Activated T-helper 17 cell treated with anti-CD3 and anti-CD28 coated beads, Interleukin-2, amount 50 U/mL, for 72 hours (primary cell): ENCODE measurements at regions not wholly inside any gene's neighbourhood (a gene's known extent, or its start where the extent isn't known, plus 50 kb on each side); places are given as distances from the start of the nearest gene placed in this dataset.
"Not testable (repeated sequence)": the region's sequence is repeated elsewhere in the genome, so short reads cannot be mapped to it uniquely, and the experiment has no call there.

Experiments used
- ATAC-seq: fragments of 150-1000 bp; cut with Tn5 transposase; replicated peaks from 2 replicates; pipeline ENCODE4 v1.10.0; 2021; ENCODE audit warnings: mild to moderate bottlenecking, moderate library complexity
- H3K27ac Mint-ChIP-seq: one replicate; pipeline ENCODE4 v1.8.0; 2022; ENCODE audit warnings: mixed read lengths
- H3K27me3 Mint-ChIP-seq: one replicate; pipeline ENCODE4 v1.8.0; 2022; ENCODE audit warnings: mixed read lengths
- H3K36me3 Mint-ChIP-seq: one replicate; pipeline ENCODE4 v1.8.0; 2022; ENCODE audit warnings: low read depth, mild to moderate bottlenecking, mixed read lengths
- H3K4me1 Mint-ChIP-seq: one replicate; pipeline ENCODE4 v1.8.0; 2022; ENCODE audit warnings: mixed read lengths
- H3K4me3 Mint-ChIP-seq: one replicate; pipeline ENCODE4 v1.8.0; 2022; ENCODE audit warnings: mild to moderate bottlenecking, mixed read lengths
- H3K9me3 Mint-ChIP-seq: one replicate; pipeline ENCODE4 v1.8.0; 2022; ENCODE audit warnings: mixed read lengths

DNA sequence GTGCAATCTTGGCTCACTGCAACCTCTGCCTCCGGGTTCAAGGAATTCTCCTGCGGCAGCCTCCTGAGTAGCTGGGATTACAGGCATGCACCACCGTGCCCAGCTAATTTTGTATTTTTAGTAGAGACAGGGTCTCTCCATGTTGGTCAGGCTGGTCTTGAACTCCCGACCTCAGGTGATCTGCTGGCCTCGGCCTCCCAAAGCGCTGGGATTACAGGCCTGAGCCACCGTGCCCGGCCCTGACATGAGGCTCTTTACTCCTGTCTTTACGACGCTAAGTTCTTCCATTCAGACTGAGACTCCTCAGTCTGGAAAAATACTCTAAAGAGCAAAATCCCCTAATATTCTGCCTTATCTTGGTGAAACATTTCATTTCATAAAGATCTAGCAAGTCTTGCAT is 331.3 kb upstream of the SGO1 start:
- not testable (repeated sequence) for ATAC-seq, H3K4me1 Mint-ChIP-seq, H3K4me3 Mint-ChIP-seq, H3K27ac Mint-ChIP-seq, H3K27me3 Mint-ChIP-seq, H3K9me3 Mint-ChIP-seq, H3K36me3 Mint-ChIP-seq

DNA sequence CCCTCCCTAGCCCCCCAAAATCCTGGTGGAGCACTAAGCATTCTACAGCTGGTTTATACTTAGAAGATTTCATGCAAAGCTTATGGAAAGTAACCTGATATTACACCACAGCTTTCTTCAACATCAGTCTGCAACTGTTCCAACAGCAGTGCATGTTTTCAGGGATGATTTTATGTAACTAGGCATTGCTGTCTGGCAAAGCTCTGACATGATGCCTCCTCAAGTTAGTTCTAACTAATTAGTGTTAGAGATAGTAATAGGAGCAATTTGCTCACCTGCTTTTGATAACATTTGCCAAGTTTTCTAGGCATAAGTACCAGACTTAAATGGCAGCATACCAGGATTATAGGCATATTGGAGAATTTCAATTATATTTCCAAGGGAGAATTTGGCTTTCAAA is 330.3 kb upstream of the SGO1 start:
- ATAC-seq = no peak

GRCh38 chr3:20515834-20516233 is 329.8 kb upstream of the SGO1 start:
- no peak for ATAC-seq
- H3K4me3 Mint-ChIP-seq = no peak overlapping the region

More for the DNA sequence above, 330.3 kb upstream of the SGO1 start:
- H3K27ac Mint-ChIP-seq = no peak overlapping the region
- no peaks in the 10 kb centered on the region for H3K9me3 Mint-ChIP-seq
- no peaks in the 10 kb centered on the region for H3K36me3 Mint-ChIP-seq
- H3K4me3 Mint-ChIP-seq = no peak overlapping the region
- peaks cover 4% of the 10 kb centered on the region for H3K4me1 Mint-ChIP-seq
- peaks cover 3% of the 10 kb centered on the region for H3K27me3 Mint-ChIP-seq

DNA sequence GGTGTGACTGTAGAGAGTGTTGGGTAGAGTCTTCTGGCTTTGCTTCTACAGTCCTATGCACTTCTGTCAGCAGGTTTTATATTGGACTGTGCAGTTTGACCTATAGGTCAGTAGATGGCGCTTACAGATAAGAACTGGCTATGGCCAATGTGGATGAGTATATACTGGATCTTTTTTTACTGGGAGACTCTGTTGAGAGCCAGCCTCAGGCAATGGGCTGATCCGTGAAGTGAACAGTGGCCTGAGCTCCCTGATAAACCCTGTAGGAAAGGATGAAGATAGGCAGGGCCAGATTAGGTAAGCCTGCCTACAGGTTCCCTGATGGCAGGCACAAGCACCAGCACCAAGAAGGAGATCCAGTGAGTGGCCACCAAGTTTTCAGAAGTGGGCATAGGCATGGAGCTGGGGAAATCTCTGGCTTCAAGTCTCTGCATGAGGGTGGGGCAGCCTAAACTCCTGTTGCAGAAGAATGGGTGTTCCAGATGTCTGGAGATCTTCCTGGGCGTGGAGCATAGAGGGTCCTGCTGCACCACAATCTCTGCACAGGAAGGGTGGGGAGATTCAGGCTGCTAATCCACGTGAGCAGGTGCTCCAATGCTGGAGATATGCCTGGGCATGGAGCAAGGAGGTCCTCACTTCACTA is 326.0 kb upstream of the SGO1 start:
- no peaks in the 10 kb centered on the region for H3K36me3 Mint-ChIP-seq
- no peaks in the 10 kb centered on the region for H3K9me3 Mint-ChIP-seq
- H3K27ac Mint-ChIP-seq = no peak overlapping the region
- peaks cover 3% of the 10 kb centered on the region for H3K27me3 Mint-ChIP-seq
- no peak for ATAC-seq
- H3K4me1 Mint-ChIP-seq = peaks cover 4% of the 10 kb centered on the region
- H3K4me3 Mint-ChIP-seq = no peak overlapping the region

More at GRCh38 chr3:20515834-20516233, 329.8 kb upstream of the SGO1 start:
- H3K27ac Mint-ChIP-seq = no peak overlapping the region
- peaks cover 3% of the 10 kb centered on the region for H3K27me3 Mint-ChIP-seq
- H3K9me3 Mint-ChIP-seq = no peaks in the 10 kb centered on the region
- no peaks in the 10 kb centered on the region for H3K36me3 Mint-ChIP-seq
- H3K4me1 Mint-ChIP-seq = peaks cover 4% of the 10 kb centered on the region

DNA sequence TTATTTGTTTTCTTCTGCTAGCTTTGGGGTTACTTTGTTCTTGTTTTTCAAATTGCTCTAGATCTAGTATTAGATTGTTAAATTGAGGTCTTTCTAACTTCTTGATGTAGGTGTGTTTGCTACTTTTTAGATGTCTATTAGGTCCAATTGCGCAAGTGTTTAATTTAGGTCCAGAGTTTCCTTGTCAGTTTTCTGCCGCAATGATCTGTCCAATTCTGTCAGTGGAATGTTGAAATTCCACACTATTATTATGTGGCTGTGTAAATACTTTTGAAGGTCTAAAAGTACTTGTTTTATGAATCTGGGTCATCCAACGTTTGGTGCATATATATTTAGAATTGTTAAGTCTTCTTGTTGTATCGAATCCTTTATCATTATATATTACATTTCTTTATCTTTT is 324.4 kb upstream of the SGO1 start:
- Mint-ChIP-seq H3K4me3 (no peak overlapping the region), H3K4me1 (peaks cover 4% of the 10 kb centered on the region), H3K27me3 (peaks cover 3% of the 10 kb centered on the region), H3K27ac (no peak overlapping the region), H3K36me3 (no peaks in the 10 kb centered on the region), H3K9me3 (peaks cover 11% of the 10 kb centered on the region)
- no peak for ATAC-seq

DNA sequence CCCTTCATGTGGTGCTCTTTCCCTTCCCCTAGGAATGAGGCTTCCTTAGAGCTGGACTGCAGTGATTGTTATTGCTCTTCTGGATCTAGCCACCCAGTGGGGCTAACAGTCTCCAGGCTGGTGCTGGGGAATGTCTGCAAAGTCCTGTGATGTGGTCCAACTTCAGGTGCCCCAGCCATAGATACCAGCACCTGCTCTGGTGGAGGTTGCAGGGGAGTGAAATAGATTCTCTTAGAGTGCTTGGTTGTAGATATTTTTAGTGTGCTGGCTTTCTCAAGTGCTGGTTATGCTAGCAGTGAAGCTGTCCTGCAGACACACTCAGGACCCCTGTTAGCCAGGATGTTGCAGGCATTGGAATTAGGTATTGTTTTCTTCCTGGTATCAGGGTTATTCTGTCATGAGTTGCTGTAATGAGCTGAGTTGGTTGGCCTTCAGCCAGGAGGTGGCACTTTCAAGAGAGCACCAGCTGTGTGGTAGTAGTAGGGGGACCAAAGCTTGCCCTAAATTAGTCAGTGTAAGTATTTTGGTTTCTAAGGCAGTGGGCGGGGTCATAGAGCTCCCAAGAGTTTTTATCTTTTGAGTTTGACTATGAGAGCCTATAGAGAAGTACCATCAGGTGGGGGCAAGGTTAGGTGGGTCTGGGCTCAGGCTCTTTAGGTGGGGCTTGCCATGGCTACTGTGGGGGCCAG is 317.5 kb upstream of the SGO1 start:
- no peak for ATAC-seq
- Mint-ChIP-seq H3K9me3 (peaks cover 31% of the 10 kb centered on the region), H3K36me3 (no peaks in the 10 kb centered on the region), H3K27ac (no peak overlapping the region), H3K4me1 (no peaks in the 10 kb centered on the region), H3K27me3 (no peaks in the 10 kb centered on the region), H3K4me3 (no peak overlapping the region)

DNA sequence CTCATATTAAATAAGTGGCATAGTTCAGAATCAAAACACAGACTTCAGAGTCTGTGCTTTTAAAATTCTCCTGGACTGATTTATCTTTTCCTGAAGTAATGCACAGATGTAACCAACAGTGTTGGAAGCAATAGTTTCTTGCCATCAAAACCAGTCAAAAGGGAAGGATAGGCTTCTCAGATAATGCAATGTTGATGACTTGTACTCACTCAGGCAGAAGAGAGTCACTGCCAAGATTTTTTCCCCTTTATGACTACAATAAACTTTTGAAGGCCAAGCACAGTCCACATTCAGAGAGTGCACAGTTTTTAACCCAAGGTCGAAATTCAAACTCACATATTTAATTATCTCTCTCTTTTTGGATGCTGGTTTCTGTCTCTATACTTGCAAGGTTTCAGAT is 305.0 kb upstream of the SGO1 start:
- Mint-ChIP-seq H3K9me3 (peaks cover 14% of the 10 kb centered on the region), H3K27me3 (no peaks in the 10 kb centered on the region), H3K27ac (no peak overlapping the region), H3K4me3 (no peak overlapping the region), H3K36me3 (no peaks in the 10 kb centered on the region), H3K4me1 (no peaks in the 10 kb centered on the region)
- ATAC-seq = no peak

GRCh38 chr3:20488151-20488550 is 302.1 kb upstream of the SGO1 start:
- Mint-ChIP-seq H3K9me3 (peaks cover 16% of the 10 kb centered on the region), H3K4me1 (no peaks in the 10 kb centered on the region), H3K27ac (no peak overlapping the region), H3K4me3 (no peak overlapping the region), H3K36me3 (no peaks in the 10 kb centered on the region), H3K27me3 (no peaks in the 10 kb centered on the region)
- no peak for ATAC-seq

DNA sequence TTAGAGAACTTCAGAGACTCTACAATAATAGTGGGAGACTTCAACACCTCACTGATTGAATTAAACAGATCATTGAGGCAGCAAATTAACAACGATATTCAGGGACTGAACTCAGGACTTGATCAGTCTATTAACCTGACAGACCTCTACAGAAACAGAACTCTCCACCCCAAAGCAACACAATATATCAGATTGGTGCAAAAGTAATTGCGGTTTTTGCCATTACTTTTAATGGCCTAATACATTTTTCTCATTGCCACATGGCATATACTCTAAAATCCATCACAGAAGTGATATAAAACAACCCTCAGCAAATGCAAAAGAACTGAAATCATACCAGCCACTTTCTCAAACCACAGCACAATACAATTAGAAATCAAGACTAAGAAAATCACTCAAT is 298.1 kb upstream of the SGO1 start:
- Mint-ChIP-seq H3K9me3 (peaks cover 25% of the 10 kb centered on the region), H3K27ac (no peak overlapping the region)

DNA sequence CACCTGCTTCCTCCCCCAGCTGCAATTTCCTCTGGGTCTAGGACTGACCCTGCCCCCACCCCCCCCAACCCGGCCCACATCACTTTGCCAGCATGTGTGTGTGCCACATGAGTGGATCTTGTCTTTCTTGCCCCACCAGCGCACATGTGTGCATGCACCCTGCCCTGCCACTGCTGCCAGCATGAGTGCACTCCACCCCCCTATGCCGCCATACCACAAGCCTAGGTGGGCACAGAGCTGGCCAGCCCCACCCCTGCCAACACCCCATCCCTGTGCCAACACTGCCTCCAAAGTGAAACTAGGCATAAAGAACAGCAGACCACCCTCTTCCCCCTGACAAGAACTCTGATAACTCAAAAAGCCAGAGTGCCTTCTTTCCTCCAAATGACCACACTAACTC is 296.3 kb upstream of the SGO1 start:
- H3K36me3 Mint-ChIP-seq = no peaks in the 10 kb centered on the region
- peaks cover 25% of the 10 kb centered on the region for H3K9me3 Mint-ChIP-seq
- H3K27ac Mint-ChIP-seq = no peak overlapping the region
- H3K27me3 Mint-ChIP-seq = no peaks in the 10 kb centered on the region
- no peak for ATAC-seq
- no peak overlapping the region for H3K4me3 Mint-ChIP-seq
- H3K4me1 Mint-ChIP-seq = no peaks in the 10 kb centered on the region

More for the DNA sequence above, 298.1 kb upstream of the SGO1 start:
- no peaks in the 10 kb centered on the region for H3K36me3 Mint-ChIP-seq
- H3K4me3 Mint-ChIP-seq = no peak overlapping the region
- H3K4me1 Mint-ChIP-seq = no peaks in the 10 kb centered on the region
- H3K27me3 Mint-ChIP-seq = no peaks in the 10 kb centered on the region
- no peak for ATAC-seq

- Mint-ChIP-seq H3K9me3 (peaks cover 25% of the 10 kb centered on the region), H3K4me3 (no peak overlapping the region), H3K4me1 (no peaks in the 10 kb centered on the region), H3K27me3 (no peaks in the 10 kb centered on the region), H3K27ac (no peak overlapping the region), H3K36me3 (no peaks in the 10 kb centered on the region)
- no peak for ATAC-seq
Measured at GRCh38 chr3:20480786-20481365, 294.9 kb upstream of the SGO1 start.

DNA sequence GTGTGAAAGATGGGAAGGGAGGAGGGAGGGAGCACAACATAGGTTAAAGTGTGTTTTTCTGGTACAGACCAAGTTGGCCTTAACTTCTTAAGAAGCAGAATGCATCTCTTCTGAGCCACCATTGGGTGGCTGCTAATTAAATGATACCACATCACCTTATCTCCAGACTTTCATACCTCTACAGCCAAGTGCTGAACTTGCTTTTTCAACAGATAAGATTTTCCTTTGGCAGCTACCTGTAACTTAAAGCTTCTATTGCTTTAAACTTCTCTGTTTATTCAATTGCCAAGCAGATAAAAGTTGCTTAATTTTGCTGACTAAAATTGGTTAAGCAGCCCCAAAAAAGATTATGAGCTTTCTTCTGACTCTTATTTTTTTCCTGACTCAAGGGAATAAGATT is 292.4 kb upstream of the SGO1 start:
- no peaks in the 10 kb centered on the region for H3K27me3 Mint-ChIP-seq
- no peak overlapping the region for H3K4me3 Mint-ChIP-seq
- H3K4me1 Mint-ChIP-seq = no peaks in the 10 kb centered on the region
- H3K36me3 Mint-ChIP-seq = no peaks in the 10 kb centered on the region
- H3K9me3 Mint-ChIP-seq = peaks cover 14% of the 10 kb centered on the region
- no peak overlapping the region for H3K27ac Mint-ChIP-seq
- no peak for ATAC-seq

- H3K36me3 Mint-ChIP-seq, H3K27ac Mint-ChIP-seq, H3K4me3 Mint-ChIP-seq, H3K4me1 Mint-ChIP-seq, H3K27me3 Mint-ChIP-seq, ATAC-seq: not testable (repeated sequence)
- H3K9me3 Mint-ChIP-seq = peaks cover 39% of the 10 kb centered on the region
Measured at GRCh38 chr3:20464237-20464636, 278.2 kb upstream of the SGO1 start.

GRCh38 chr3:20462723-20463122 is 276.7 kb upstream of the SGO1 start:
- Mint-ChIP-seq H3K9me3 (peaks cover 30% of the 10 kb centered on the region), H3K36me3 (no peaks in the 10 kb centered on the region), H3K4me1 (no peaks in the 10 kb centered on the region), H3K27ac (no peak overlapping the region), H3K27me3 (no peaks in the 10 kb centered on the region), H3K4me3 (no peak overlapping the region)
- ATAC-seq = no peak

- H3K9me3 Mint-ChIP-seq = peaks cover 29% of the 10 kb centered on the region
- no peak for ATAC-seq
Measured at GRCh38 chr3:20462226-20462625, 276.2 kb upstream of the SGO1 start.

More at GRCh38 chr3:20462226-20462625, 276.2 kb upstream of the SGO1 start:
- no peaks in the 10 kb centered on the region for H3K36me3 Mint-ChIP-seq
- no peak overlapping the region for H3K27ac Mint-ChIP-seq
- H3K27me3 Mint-ChIP-seq = no peaks in the 10 kb centered on the region
- H3K4me3 Mint-ChIP-seq = no peak overlapping the region
- no peaks in the 10 kb centered on the region for H3K4me1 Mint-ChIP-seq
